H9 (cell line): ENCODE measurements at regions not wholly inside any gene's neighbourhood (a gene's known extent, or its start where the extent isn't known, plus 50 kb on each side); places are given as distances from the start of the nearest gene placed in this dataset.

Experiments
- DNase-seq: peaks from one replicate; pipeline ENCODE4 v3.0.0-alpha.2; 2017
- H2AFZ ChIP-seq: one replicate; pipeline ENCODE4 v1.6.1; 2013; ENCODE audit warnings: mild to moderate bottlenecking, low read length, control low read depth, moderate library complexity
- H2AK5ac ChIP-seq: 2 replicates; pipeline ENCODE4 v1.6.1; 2013; ENCODE audit warnings: low read length, control low read depth, mixed read lengths; ENCODE audit not compliant: insufficient read length
- H2BK120ac ChIP-seq: one replicate; pipeline ENCODE4 v1.6.1; 2013; ENCODE audit warnings: low read depth, mild to moderate bottlenecking, low read length, control low read depth, inconsistent platforms; ENCODE audit not compliant: poor library complexity, severe bottlenecking
- H2BK12ac ChIP-seq: 2 replicates; pipeline ENCODE4 v1.6.1; 2013; ENCODE audit warnings: low read length, control low read depth, mixed read lengths, low read depth; ENCODE audit not compliant: insufficient read length
- H2BK15ac ChIP-seq: 2 replicates; pipeline ENCODE4 v1.6.1; 2013; ENCODE audit warnings: low read depth, low read length, control low read depth
- H2BK20ac ChIP-seq: one replicate; pipeline ENCODE4 v1.6.1; 2013; ENCODE audit warnings: low read depth, mild to moderate bottlenecking, low read length, control low read depth, inconsistent platforms; ENCODE audit not compliant: poor library complexity, severe bottlenecking
- H2BK5ac ChIP-seq: 2 replicates; pipeline ENCODE4 v1.6.1; 2013; ENCODE audit warnings: low read length, control low read depth, mixed read lengths; ENCODE audit not compliant: insufficient read length
- H3K14ac ChIP-seq: 2 replicates; pipeline ENCODE4 v1.6.1; 2013; ENCODE audit warnings: low read length, control low read depth; ENCODE audit not compliant: insufficient read depth
- H3K18ac ChIP-seq: 2 replicates; pipeline ENCODE4 v1.6.1; 2013; ENCODE audit warnings: low read depth, mild to moderate bottlenecking, mixed read lengths, low read length, control low read depth; ENCODE audit not compliant: insufficient read length
- H3K23ac ChIP-seq: 2 replicates; pipeline ENCODE4 v1.6.1; 2013; ENCODE audit warnings: low read length, control low read depth, mixed read lengths, low read depth; ENCODE audit not compliant: insufficient read length
- H3K23me2 ChIP-seq: 2 replicates; pipeline ENCODE4 v1.6.1; 2013; ENCODE audit warnings: low read depth, mild to moderate bottlenecking, mixed read lengths, low read length, control low read depth; ENCODE audit not compliant: insufficient read length, poor library complexity, severe bottlenecking
- H3K27ac ChIP-seq: 2 replicates; pipeline ENCODE4 v1.5.1; 2013; ENCODE audit warnings: low read length, control low read depth, mixed read lengths, low read depth; ENCODE audit not compliant: insufficient read length
- H3K27me3 ChIP-seq: 2 replicates; pipeline ENCODE4 v1.6.1; 2013; ENCODE audit warnings: low read length, control low read depth, inconsistent platforms; ENCODE audit not compliant: insufficient read depth
- H3K4ac ChIP-seq: 2 replicates; pipeline ENCODE4 v1.6.1; 2013; ENCODE audit warnings: low read depth, mild to moderate bottlenecking, control low read depth, inconsistent platforms, low read length, moderate library complexity
- H3K4me1 ChIP-seq: 2 replicates; pipeline ENCODE4 v1.6.1; 2013; ENCODE audit warnings: low read length, control low read depth, inconsistent platforms; ENCODE audit not compliant: insufficient read depth
- H3K4me2 ChIP-seq: 2 replicates; pipeline ENCODE4 v1.6.1; 2013; ENCODE audit warnings: low read length, control low read depth, mixed read lengths; ENCODE audit not compliant: insufficient read length, insufficient read depth
- H3K56ac ChIP-seq: 2 replicates; pipeline ENCODE4 v1.6.1; 2013; ENCODE audit warnings: low read depth, mild to moderate bottlenecking, mixed read lengths, low read length, control low read depth; ENCODE audit not compliant: insufficient read length
- H3K79me1 ChIP-seq: 2 replicates; pipeline ENCODE4 v1.6.1; 2013; ENCODE audit warnings: low read depth, mild to moderate bottlenecking, moderate library complexity, low read length, control low read depth, inconsistent platforms; ENCODE audit not compliant: insufficient read depth, poor library complexity, severe bottlenecking
- H3K79me2 ChIP-seq: 2 replicates; pipeline ENCODE4 v1.6.1; 2013; ENCODE audit warnings: low read length, control low read depth, inconsistent platforms; ENCODE audit not compliant: insufficient read depth
- H3K9ac ChIP-seq: 2 replicates; pipeline ENCODE4 v1.6.1; 2013; ENCODE audit warnings: low read length, control low read depth, mixed read lengths; ENCODE audit not compliant: insufficient read length; ENCODE audit errors: extremely low read depth
- H3K9me3 ChIP-seq: one replicate; pipeline ENCODE4 v1.6.1; 2013; ENCODE audit warnings: low read depth, low read length, inconsistent platforms; ENCODE audit not compliant: control insufficient read depth
- H3T11ph ChIP-seq: one replicate; pipeline ENCODE4 v1.6.1; 2013; ENCODE audit warnings: mild to moderate bottlenecking, low read length, control low read depth, inconsistent platforms
- H4K20me1 ChIP-seq: one replicate; pipeline ENCODE4 v1.6.1; 2013; ENCODE audit not compliant: control insufficient read depth, insufficient read length, insufficient read depth
- H4K5ac ChIP-seq: 2 replicates; pipeline ENCODE4 v1.6.1; 2013; ENCODE audit warnings: low read depth, mild to moderate bottlenecking, mixed read lengths, low read length, control low read depth; ENCODE audit not compliant: insufficient read length
- H4K8ac ChIP-seq: replicated peaks from 2 replicates; pipeline ENCODE4 v1.6.1; 2013; ENCODE audit warnings: low read length, control low read depth, mixed read lengths, low read depth; ENCODE audit not compliant: insufficient read length
- H4K91ac ChIP-seq: 2 replicates; pipeline ENCODE4 v1.6.1; 2013; ENCODE audit warnings: low read depth, mild to moderate bottlenecking, moderate library complexity, mixed read lengths, low read length, control low read depth; ENCODE audit not compliant: insufficient read length
- H3K27ac Mint-ChIP-seq, 3 experiments: 2 replicates in 2 of 3; 3 replicates in 1 of 3; pipeline ENCODE4 v1.8.0; 2020 to 2021; ENCODE audit warnings: mixed read lengths in 3 of 3, mild to moderate bottlenecking in 1 of 3, moderate library complexity in 1 of 3
- H3K27me3 Mint-ChIP-seq: 2 replicates; pipeline ENCODE4 v1.8.0; 2021; ENCODE audit warnings: low read depth, mild to moderate bottlenecking, moderate library complexity, mixed read lengths
- H3K36me3 Mint-ChIP-seq, 3 experiments: 2 replicates in 2 of 3; 3 replicates in 1 of 3; pipeline ENCODE4 v1.8.0; 2020 to 2021; ENCODE audit warnings: low read depth in 3 of 3, mixed read lengths in 3 of 3; ENCODE audit not compliant: insufficient read depth in 1 of 3
- H3K4me1 Mint-ChIP-seq, 2 experiments: 2 replicates each; pipeline ENCODE4 v1.8.0; 2020; ENCODE audit warnings: mixed read lengths in 2 of 2
- H3K4me3 Mint-ChIP-seq, 2 experiments: 2 replicates in 1 of 2; 3 replicates in 1 of 2; pipeline ENCODE4 v1.8.0; 2020 to 2021; ENCODE audit warnings: mild to moderate bottlenecking in 2 of 2, mixed read lengths in 2 of 2, moderate library complexity in 1 of 2
- H3K9me3 Mint-ChIP-seq, 2 experiments: 2 replicates in 1 of 2; 3 replicates in 1 of 2; pipeline ENCODE4 v1.8.0; 2020; ENCODE audit warnings: mild to moderate bottlenecking in 2 of 2, mixed read lengths in 2 of 2, moderate library complexity in 1 of 2
- CTCF ChIP-seq: fragments of 200-600 bp; sonication (generic); conservative IDR thresholded peaks from 3 replicates; pipeline ENCODE4 v1.8.0; 2021; ENCODE audit warnings: antibody characterized with exemption, mild to moderate bottlenecking

GRCh38 chr2:163236553-163236952, 398.0 kb upstream of the KCNH7 start:
- Histone ChIP-seq H3K23me2 (no peaks in the 10 kb centered on the region), H4K20me1 (no peaks in the 10 kb centered on the region), H3K4ac (no peak overlapping the region), H2BK12ac (no peak overlapping the region), H3K79me1 (no peaks in the 10 kb centered on the region), H2BK20ac (no peak overlapping the region), H3K79me2 (no peaks in the 10 kb centered on the region), H3K18ac (no peak overlapping the region), H4K91ac (no peak overlapping the region), H3K4me1 (no peaks in the 10 kb centered on the region), H4K5ac (no peak overlapping the region), H3K14ac (no peak overlapping the region), H2BK120ac (no peak overlapping the region), H2AFZ (no peak overlapping the region), H3K23ac (no peak overlapping the region), H2BK5ac (no peak overlapping the region), H3K4me2 (no peak overlapping the region), H3T11ph (no peak overlapping the region), H3K9ac (no peak overlapping the region), H2AK5ac (no peak overlapping the region), H3K56ac (no peak overlapping the region), H3K27ac (no peak overlapping the region), H2BK15ac (no peak overlapping the region), H4K8ac (no peak overlapping the region), H3K27me3 (no peaks in the 10 kb centered on the region), H3K9me3 (no peaks in the 10 kb centered on the region)
- Mint-ChIP-seq H3K27me3 (no peaks in the 10 kb centered on the region), H3K4me1 (no peaks in the 10 kb centered on the region), H3K4me3 (no peak overlapping the region), H3K36me3 (0 out of 7 replicates have a peak, but pooled peaks cover 0 to 5% (median 0%) of the 10 kb centered on the region in 3 experiments), H3K9me3 (peaks cover 3 to 6% of the 10 kb centered on the region in 2 experiments; a peak in 2 of 5 replicates), H3K27ac (no peak overlapping the region)
- no peak for TF ChIP-seq CTCF
- no peak for DNase-seq
